ENCODE measurements at regions not wholly inside any gene's neighbourhood (a gene's known extent, or its start where the extent isn't known, plus 50 kb on each side); places are given as distances from the start of the nearest gene placed in this dataset.
A peak's percentile ranks its signal among the peaks of the same experiment; 100 is the strongest.
"Not testable (repeated sequence)": the region's sequence is repeated elsewhere in the genome, so short reads cannot be mapped to it uniquely, and the experiment has no call there.

- DNase-seq, result no peak
Observed at GRCh38 chr2:48218169-48218568, 96.3 kb upstream of the FOXN2 start.

- DNase-seq, result no peak
Observed at GRCh38 chr2:48219234-48219554, 95.3 kb upstream of the FOXN2 start.

GRCh38 chr2:48219555-48220436 lies 94.7 kb upstream of the FOXN2 start:
- no peak for DNase-seq

- no peak for DNase-seq
Observed at GRCh38 chr2:48220501-48220900, 94.0 kb upstream of the FOXN2 start.

GRCh38 chr2:48221846-48222516 lies 92.5 kb upstream of the FOXN2 start:
- no peak for DNase-seq

GRCh38 chr2:48227617-48228344 lies 86.7 kb upstream of the FOXN2 start:
- peak in 2 of 58 donors; percentile 29 to 39 for DNase-seq

GRCh38 chr2:48228345-48228684 lies 86.2 kb upstream of the FOXN2 start:
- DNase-seq, result no peak

- DNase-seq, result no peak
Observed at GRCh38 chr2:48229063-48229462, 85.4 kb upstream of the FOXN2 start.

- no peak for DNase-seq
Observed at GRCh38 chr2:48230834-48231233, 83.6 kb upstream of the FOXN2 start.

- no peak for DNase-seq
Observed at GRCh38 chr2:48232351-48232750, 82.1 kb upstream of the FOXN2 start.

GRCh38 chr2:48233005-48233404 lies 81.5 kb upstream of the FOXN2 start:
- DNase-seq, result no peak

- not testable (repeated sequence) for DNase-seq
Observed at GRCh38 chr2:48233824-48234223, 80.7 kb upstream of the FOXN2 start.

- DNase-seq, result no peak
Observed at GRCh38 chr2:48235076-48235475, 79.4 kb upstream of the FOXN2 start.

GRCh38 chr2:48238381-48238780 lies 76.1 kb upstream of the FOXN2 start:
- DNase-seq, result no peak

- no peak for DNase-seq
Observed at GRCh38 chr2:48240912-48241311, 73.6 kb upstream of the FOXN2 start.

- no peak for DNase-seq
Observed at GRCh38 chr2:48247206-48247605, 67.3 kb upstream of the FOXN2 start.

- no peak for DNase-seq
Observed at GRCh38 chr2:48248251-48248933, 66.1 kb upstream of the FOXN2 start.

GRCh38 chr2:48249025-48249424 lies 65.5 kb upstream of the FOXN2 start:
- DNase-seq, result no peak

GRCh38 chr2:48249631-48250473 lies 64.6 kb upstream of the FOXN2 start:
- peak in 1 of 58 donors; percentile 12 for DNase-seq

- no peak for DNase-seq
Observed at GRCh38 chr2:48250474-48250844, 64.0 kb upstream of the FOXN2 start.

GRCh38 chr2:48250943-48251342 lies 63.5 kb upstream of the FOXN2 start:
- no peak for DNase-seq
